Activated CD4-positive, alpha-beta T cell treated with anti-CD3 and anti-CD28 coated beads, Interleukin-2, amount 50 U/mL, for 16 hours (primary cell): ENCODE measurements at regions not wholly inside any gene's neighbourhood (a gene's known extent, or its start where the extent isn't known, plus 50 kb on each side); places are given as distances from the start of the nearest gene placed in this dataset.
"Not testable (repeated sequence)": the region's sequence is repeated elsewhere in the genome, so short reads cannot be mapped to it uniquely, and the experiment has no call there.

Source experiments
- DNase-seq: peaks from one replicate; pipeline ENCODE4 v3.0.0-alpha.2; 2020

DNA sequence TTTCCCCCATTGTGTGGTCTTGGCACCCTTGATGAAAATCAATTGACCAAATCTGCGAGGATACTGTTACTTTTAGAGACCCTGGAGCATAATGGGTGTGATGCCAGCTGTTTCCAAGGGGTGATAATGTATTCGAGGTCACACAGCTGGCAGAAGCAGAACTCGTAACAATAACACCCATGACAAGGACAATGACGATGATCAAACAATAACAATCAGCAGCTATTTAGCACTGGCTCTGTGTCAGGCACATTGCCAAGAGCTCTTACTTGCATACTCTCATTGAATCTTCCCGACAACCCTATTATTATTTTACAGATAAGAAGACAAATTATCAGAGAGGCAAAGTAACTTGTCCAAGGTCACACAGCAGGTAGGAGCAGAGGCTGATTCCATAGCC, 223.7 kb upstream of the MSX2 start:
- DNase-seq = no peak

DNA sequence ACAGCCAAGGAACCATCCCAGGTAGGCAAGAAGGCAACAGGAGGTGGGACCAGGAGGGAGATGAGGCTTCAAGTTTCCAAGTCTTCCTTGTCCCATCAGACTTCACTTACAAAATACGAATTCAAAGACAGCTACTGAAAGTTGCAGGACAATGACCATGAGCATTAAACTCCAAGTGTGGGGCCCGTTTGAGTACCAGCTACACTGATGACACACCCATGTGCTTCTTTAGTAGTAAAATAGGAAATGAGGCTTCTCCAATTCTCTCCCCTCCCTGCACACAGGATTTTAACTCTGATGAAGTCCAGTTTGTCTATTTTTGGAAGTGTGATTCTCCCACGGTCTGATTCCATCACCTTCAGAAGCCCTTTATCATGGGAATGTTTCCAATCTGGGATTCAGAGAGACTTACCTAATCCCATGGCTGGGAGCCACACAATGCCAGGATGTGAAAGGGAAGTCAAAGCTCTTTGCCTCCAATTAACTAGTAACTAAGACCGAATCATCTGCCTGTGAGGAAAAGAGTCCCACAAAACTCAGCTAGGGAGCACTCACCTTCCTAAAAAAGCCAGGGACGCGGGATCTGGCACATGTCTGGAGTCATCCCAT, 222.8 kb upstream of the MSX2 start:
- DNase-seq = no peak

DNA sequence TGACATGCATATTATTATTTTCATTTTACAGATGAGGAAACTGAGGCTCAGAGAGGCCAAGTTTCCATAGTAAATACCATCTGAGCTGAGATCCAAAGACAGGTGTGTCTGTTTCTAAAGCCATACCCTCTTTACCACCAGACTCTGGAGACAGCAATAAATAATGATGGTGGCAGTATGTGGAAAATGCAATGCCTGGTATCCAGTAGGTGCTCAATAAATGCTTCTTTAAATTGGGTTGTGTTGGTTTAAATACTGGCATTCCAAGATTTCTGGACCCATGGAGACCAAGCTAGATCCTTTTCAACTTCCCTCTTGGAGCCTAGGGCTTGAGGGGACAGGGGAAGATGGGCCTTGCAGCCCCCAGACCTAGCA, 221.3 kb upstream of the MSX2 start:
- DNase-seq = no peak

DNA sequence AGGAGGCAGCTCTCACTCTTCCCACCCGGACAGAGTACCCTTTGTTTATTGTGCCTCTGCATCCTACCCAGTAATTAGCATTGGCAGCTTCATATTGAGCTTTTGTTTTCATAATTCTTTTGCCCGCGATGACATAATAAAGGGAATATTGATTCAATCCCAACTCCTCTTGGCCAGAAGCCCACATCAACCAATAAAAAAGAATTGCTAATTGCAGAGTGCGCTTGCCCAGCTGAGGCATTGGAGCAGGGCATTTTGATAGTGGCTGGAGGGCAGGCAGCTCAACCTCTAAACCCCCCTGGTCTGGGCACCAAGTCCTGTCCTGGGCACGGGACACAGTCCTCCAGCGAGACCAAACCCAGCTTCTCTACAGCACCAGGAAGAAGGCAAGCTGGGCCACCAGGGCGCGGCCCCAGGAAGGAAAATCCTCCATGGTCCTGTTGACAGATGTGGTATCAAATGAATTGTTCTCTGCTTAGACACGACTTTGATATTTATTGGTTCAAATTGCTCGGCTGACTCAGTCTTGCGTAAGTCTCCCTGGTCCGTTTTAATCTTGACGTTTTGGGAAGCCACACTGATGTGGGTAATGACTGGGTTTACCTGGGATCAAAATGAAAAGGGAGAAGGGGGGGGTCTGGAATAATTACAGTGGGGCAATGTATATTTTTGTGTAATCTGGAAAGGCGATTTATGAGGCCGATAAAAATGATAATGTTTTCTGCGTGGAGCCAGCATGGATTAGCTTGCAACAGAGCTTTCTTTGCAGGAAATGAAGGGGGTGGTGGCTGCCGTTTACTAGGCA, 220.7 kb upstream of the MSX2 start:
- no peak for DNase-seq

DNA sequence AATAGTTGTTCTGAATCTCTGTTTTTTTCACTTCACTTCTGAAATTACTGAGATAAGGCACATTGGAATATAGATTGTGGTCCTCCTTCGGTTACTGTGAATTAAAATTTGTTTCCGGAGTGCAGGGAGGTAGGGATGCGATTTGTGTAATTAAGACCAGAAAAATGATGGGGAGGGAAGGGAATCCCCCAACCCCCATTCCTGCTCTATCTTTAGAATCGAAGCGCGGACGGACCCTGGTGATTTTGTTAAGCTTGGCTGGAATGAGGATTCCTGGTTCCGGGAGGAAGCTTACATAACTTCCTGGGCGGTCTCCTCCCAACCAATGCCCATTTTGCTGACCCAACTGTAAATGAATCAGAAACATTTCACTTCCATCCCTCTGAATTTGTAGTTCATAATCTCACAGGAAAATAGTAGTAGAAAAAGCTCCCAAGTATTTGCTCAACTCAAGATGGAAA, 220.1 kb upstream of the MSX2 start:
- DNase-seq = no peak

DNA sequence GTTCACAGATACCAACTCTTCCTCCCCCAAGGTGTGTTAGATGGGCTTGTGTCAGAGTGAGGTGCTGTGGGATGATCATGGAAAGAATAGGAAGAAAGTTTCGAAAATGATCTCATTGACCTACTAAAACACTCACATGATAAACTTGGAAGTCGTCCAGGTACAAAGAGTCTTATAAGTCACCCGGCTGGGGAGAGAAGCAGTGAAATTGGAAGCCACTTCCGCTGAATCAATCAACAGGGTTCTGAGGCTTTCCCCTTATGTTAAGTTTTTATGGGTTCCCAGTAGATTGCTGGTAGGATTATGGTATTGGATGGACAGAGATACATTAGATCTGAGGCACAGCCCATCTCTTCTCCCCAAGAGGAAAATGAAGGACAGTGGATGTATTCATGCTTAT, 218.8 kb upstream of the MSX2 start:
- no peak for DNase-seq

DNA sequence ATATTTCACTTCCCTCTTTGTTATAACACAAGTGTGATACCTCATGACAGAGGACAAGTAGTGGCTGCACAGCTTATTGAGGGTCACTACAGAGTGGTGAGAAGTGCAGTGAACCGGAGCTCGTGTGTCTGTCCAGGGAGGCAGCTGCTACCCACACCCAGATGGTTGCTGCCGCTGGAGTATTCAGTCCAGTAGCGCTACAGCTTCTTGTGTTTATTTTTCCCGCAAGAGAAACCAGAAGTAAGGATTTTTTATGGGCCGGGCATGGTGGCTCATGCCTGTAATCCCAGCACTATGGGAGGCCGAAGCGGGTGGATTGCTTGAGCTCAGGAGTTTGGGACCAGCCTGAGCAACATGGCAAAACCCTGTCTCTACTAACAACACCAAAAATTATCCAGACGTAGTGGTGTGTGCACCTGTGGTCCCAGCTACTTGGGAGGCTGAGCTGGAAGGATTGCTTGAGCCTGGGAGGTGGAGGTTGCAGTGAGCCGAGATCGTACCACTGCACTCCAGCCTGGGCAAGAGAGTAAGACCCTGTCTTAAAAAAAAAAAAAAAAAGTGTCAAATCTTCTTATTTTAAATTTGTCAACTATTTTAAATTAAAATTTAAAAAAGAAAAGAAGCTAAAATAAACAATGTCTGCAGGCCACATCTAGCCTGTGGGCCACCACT, 213.5 kb upstream of the MSX2 start:
- not testable (repeated sequence) for DNase-seq

DNA sequence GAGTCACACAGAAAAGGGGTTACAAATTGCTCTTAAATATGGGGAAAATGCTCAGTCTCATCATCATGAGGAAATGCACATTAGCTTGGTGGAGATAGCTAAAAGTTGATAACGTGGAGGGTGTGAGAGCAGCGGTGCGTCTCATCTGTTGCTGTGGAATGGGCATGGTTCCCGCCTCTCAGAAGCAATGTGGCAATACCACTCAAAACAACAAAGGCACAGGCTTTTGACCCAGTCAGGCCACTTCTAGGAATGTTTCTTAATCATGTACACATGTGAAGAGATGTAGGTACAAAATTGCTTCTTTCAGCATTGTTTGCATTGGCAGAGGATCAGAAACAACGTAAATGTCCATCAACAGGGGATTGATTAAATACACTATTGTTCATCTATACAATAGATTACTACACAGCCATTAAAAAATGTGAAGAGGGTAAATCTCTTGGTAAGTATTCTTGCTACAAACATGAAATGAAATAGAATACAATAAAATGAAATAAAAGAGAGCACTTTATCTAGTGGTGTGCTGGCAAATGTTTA, 212.6 kb upstream of the MSX2 start:
- DNase-seq = no peak

DNA sequence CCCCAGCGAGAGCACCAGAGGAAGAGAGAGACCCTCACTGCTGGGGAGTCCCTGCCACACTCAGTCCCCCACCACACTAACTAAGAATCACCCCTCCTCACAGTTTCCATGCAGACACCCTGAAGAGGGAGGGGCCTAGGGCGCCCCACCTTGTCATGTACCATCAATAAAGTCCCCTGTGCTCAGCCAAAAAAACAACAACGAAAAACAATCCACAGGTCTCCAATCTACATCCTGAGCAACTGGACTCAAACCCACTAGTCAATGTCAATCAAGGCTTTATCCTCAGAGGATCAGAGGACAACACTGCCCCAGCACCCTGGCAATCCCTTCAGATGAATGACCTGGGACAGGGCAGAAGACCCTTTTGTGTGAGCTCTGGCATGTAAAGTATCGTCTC, 210.1 kb upstream of the MSX2 start:
- DNase-seq = no peak

DNA sequence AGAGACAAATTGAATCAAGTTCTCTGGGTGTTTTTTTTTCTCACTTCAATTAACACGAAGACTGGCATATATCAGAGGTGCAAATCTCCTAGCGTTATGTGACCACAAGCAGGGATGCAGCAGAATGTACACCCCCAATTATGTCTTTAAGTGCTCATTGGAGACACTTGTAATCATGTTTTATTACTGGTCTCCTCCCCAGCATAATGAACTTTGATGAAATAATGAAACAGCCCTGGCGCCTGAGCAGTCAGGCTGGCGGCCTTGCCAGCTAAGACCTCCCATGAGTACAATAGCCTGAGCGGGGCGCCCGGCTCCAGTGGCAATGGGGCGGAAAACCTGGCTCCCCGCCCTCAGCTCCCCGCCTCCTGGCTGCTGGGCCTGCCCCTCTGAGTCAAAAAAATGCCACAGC, 209.4 kb upstream of the MSX2 start:
- DNase-seq = no peak

DNA sequence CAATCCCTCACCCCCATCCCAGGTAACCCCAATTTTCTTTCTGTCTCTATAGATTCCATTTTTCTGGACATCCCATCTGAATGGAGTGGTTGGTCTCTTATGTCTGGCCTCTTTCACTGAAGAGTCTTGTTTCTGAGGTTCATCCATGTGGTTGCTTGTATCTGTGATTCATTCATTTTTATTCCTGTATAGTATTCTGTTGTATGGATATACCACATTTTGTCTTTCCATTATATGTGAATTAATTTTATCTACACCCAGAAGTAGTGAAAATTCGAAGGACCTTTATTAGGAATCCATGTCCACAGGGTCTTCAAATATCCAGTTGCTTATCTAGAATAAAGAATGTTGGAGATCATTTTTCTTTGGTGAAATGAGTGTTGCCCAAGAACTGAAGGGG, 207.6 kb upstream of the MSX2 start:
- no peak for DNase-seq

DNA sequence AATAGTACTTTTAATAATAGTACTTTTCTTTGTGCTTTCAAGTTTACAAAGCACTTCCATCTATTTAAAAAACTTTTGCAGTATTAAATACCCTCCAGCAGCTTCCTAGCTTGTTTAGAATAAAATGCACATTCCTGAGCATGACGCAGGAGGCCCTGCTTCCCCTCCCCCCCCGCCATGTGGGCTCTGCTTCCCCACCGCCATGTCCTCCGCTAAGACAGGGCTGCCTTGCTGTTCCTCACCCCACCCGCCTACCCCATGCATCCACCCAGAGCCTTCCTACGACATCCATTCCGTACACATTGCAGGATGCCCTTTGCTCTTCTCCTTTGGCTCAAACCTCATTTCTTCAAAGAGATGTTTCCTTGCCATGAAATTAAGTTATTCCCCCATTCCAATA, 205.9 kb upstream of the MSX2 start:
- no peak for DNase-seq

DNA sequence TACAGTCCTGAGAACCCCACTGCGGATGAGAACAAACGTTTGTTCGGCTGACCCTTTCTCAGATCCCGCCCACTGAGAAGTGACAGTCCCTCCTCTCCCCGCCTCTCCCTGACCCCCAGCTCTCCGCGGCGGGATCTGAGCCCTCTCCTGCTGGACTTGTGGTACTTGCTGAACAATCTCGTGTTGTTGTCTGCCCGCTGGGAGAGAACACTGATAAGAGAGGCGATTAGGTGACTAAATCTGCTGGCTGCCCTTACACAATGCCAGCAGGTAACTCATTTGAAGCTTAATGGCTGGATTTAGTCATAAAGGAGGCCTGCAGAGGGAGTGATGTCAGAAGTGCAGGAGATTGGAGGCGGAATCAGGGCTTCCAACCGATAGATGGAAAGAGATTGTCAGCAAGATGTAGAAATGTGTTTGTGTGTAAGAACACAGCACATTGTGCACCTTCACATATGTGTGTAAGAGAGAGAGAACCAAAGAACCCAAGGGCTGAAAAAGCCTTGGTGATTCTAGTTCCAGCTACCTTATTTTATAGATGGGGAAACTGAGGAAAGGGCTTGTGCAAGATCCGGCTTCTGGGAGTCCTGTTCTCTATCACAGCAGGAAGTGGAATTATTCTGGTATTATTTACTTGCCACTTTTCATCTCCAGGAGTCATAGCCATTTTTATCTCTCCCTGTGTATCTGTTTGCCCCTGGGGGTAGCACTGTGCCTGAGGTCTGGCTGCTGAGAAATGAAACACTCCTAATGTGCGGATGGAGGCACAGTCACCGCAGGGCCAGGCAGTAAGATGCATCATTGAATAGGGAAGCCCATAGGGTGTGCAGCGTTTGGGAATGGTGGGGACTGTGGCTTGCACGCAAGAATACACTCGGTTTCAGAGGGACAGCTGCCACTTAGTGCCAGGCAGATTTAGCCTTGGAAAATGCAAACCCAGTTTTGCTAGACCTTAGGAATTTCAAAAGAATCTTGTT, 203.7 kb upstream of the MSX2 start:
- DNase-seq = no peak

DNA sequence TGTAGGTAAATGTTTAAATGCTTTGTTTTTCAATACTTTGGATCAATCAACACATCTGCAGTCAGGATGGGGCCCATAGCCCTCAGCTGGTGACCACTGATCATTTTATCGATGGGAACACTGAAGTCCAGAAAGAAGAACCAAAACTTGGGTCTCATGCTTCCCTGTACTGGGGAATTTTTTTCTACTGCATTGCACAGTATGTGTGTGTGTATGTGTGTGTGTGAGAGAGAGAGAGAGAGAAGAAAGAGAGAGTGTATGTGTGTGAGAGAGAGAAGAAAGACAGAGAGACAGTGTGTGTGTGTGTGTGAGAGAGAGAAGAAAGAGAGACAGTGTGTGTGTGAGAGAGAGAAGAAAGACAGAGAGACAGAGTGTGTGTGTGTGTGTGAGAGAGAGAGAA, 202.9 kb upstream of the MSX2 start:
- DNase-seq = no peak

DNA sequence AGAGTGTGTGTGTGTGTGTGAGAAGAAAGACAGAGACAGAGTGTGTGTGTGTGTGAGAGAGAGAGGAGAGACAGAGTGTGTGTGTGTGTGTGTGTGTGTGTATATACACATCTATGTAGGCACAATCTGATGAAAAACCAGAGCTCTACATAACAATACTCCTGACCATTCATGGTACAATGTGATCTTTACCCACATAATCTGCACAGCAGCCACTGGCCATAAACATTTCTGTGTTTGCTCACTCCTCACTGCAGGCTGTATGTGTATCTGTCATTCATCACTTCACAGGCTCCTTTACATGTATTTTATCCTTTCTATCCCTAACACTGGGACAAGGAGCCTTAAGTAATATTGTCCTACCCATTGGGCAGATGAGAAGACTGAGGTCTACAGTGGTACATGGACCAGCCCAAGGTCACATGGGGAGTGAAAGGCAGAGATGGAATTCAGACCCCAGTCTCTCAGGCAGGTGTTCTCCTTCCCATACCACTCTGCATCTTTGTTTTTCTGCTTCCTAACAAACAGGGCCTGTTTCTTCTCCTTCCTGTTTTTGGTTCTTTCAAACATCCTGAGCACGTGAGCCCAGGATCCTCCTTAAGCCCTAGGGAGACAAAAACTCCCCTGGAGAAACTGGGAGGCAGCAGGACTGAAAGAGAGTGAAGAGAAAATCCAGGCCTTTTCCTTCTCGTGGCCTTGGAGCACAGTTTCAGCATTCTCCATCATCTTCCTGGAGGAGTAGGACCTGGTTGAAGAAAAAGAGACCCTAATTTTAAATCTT, 201.7 kb upstream of the MSX2 start:
- no peak for DNase-seq

DNA sequence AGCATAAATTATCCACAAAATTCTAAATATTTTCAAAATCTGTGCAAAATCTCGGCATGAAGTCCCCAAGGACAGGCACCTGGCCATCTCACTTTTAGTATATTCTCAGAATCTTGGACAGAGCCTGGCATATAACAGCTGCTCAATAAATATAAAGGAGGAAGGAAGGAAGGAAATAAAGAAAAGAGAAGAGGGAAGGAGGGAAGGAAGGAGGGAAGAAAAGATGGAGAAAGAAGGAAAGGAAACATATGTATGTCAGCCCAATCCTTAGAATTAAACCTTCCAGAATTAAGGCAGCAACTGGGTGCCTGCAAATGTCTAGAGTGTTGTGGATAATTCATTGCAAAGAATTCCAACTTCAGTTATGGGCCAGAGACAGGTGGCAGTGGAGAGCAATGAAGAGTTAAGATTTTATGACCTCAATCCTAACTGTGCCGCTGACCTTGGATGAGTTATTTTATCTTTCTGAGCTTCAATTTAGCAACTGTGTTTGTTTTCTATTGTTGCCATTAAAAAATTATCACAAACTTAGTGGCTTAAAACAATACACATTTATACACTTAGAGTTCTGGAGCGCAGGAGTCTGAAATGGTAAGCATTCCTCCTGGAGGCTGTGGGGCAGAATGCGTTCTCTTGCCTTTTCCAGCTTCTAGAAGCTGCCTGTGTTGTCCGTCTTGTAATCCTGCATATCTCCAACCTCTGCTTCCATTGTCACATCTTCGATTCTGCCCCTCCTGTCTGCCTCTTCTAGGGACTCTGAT, 200.9 kb upstream of the MSX2 start:
- DNase-seq = no peak

DNA sequence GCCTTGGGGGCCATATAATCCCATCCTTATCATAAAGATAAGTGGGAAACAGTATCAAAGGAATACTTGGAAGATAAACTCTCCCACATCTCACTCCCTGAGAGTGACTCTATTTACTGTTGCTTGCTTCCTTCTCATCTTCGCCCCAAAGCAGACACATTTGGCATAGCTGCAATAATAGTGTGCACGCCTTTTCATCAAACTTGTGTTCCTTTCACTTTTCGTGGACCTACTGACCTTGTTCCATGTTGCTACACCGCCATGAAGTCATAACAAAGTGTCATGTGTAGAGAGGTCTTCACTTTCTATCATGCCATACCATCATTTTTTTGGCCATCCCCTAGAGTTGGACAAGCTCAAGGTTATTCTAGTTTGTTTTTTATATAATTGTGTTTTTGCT, 200.0 kb upstream of the MSX2 start:
- DNase-seq = no peak

DNA sequence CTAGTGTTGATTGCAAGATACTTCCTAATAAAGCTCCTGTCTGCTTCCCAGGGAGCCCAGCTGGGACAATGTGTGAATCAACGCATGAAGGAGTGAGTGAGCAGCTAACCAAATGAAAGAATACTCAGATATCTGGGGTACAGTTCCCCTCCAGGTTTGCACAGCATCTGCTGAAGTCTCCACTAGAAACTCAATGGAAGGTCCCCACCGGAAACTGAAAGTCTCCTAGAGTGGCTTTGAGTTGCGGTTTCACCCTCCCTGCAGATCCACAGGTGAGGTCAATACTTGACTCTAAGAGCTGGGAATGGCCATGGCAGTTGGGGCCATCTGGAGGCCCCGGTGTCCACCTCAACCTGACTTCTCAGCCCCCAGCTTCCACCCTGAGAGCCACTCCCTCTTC, 198.2 kb upstream of the MSX2 start:
- DNase-seq = no peak

DNA sequence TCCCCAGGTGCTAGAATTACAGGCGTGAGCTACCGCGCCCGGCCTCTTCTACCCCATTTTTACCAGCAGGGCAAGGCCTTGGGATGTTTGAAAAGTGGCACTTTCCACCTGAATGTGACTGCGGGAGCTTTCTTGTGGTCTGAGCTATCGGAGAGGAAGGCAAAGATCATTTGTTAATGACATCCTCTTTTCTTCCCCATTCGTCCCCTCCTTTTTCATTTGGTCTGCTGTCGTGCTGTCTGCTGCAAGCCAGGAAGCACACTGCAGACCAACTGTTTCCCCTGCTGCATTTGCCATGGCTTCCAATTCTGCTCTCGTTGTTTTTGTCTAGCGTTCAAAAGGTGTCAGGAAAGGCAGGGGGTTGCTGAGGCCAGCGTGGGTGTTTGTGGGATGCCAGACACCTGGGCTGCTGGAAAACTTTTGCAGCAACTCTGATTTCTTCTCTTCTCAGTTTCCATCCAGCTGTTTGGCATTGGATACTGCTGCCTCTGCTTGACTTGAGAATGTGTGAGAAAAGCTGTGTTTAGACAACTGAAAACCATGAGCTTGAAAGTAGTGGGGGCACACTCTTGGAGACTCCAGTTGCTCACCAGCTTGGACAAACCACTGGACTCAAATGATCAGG, 196.4 kb upstream of the MSX2 start:
- no peak for DNase-seq

DNA sequence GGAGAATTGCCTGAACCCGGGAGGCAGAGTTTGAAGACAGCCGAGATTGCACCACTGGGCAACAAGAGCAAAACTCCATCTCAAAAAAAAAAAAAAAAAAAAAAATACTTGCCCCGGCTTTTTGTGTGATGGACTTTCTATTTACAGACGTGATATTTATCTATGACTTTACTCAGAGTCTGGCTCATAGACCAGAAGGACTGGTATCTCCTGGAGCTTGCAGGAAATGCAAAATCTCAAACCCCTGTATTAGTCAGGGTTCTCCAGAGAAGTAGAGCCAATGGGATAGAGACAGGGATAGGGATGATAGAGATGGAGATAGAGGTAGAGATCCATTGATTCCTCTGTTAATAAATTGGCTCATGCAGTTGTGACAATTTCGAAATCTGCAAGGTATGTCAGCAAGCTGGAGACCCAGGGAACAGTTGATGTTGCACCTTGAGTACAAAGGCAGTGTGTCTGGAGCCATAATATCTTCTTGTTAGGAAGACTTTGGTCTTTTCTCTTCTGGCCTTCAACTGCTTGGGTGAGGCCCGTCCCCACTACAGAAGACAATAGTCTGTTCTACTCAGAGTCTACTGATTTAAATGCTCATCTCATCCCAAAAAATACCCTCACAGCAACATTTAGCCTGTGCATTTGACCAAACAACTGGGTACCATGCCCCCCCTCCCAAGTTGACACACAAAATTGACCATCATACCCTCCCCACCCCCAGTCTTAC, 195.4 kb upstream of the MSX2 start:
- DNase-seq = no peak
